GM21786 (cell line): ENCODE measurements at regions not wholly inside any gene's neighbourhood (a gene's known extent, or its start where the extent isn't known, plus 50 kb on each side); places are given as distances from the start of the nearest gene placed in this dataset.

Experiments used
- ATAC-seq: cut with Tn5 transposase; IDR thresholded peaks from one replicate; pipeline ENCODE4 v1.9.1; 2021; ENCODE audit not compliant: unreplicated experiment

- ATAC-seq, result no peak
These were observed 52.5 kb downstream of the EPRS1 start for GRCh38 chr1:219993554-219994433.

GRCh38 chr1:219991919-219992318 is 54.4 kb downstream of the EPRS1 start:
- no peak for ATAC-seq

- no peak for ATAC-seq
These were observed 54.8 kb downstream of the EPRS1 start for GRCh38 chr1:219991511-219991810.

GRCh38 chr1:219990782-219991510 is 55.4 kb downstream of the EPRS1 start:
- no peak for ATAC-seq

GRCh38 chr1:219989766-219990165 is 56.5 kb downstream of the EPRS1 start:
- ATAC-seq, result no peak

GRCh38 chr1:219988818-219989217 is 57.5 kb downstream of the EPRS1 start:
- no peak for ATAC-seq

GRCh38 chr1:219988387-219988786 is 57.9 kb downstream of the EPRS1 start:
- peak; percentile 84 for ATAC-seq

GRCh38 chr1:219987325-219987724 is 59.0 kb upstream of the SLC30A10 start:
- no peak for ATAC-seq

- ATAC-seq, result peak; percentile 42
These were observed 56.8 kb upstream of the SLC30A10 start for GRCh38 chr1:219985169-219985568.
